ENCODE measurements at regions not wholly inside any gene's neighbourhood (a gene's known extent, or its start where the extent isn't known, plus 50 kb on each side); places are given as distances from the start of the nearest gene placed in this dataset.

GRCh38 chr3:168384990-168385389 is 289.3 kb upstream of the GOLIM4 start:
- peaks cover 7% of the 10 kb centered on the region for H3K9me3 Mint-ChIP-seq (ENCODE audit: unreplicated experiment)

GRCh38 chr3:168383573-168383972 is 287.8 kb upstream of the GOLIM4 start:
- no peak for DNase-seq (ENCODE audit: unreplicated experiment)
- no TSS peak for BruUV-seq (replicated peaks)
- Mint-ChIP-seq H3K36me3 (ENCODE audit: insufficient read depth, unreplicated experiment) (no peaks in the 10 kb centered on the region), H3K4me1 (ENCODE audit: insufficient read depth, unreplicated experiment) (no peaks in the 10 kb centered on the region), H3K9me3 (ENCODE audit: unreplicated experiment) (peaks cover 7% of the 10 kb centered on the region), H3K27ac (ENCODE audit: low read depth, unreplicated experiment) (no peak overlapping the region), H3K27me3 (ENCODE audit: insufficient read depth, unreplicated experiment) (peaks cover 55% of the 10 kb centered on the region), H3K4me3 (ENCODE audit: unreplicated experiment) (no peak overlapping the region)
- TF ChIP-seq CTCF (IDR thresholded peaks at IDR 0.05; ENCODE audit: unreplicated experiment): no peak
- ChIA-PET POLR2A (no interaction called here), CTCF (interaction anchor here (0.6 kb wide), 2 partner anchors 36 to 169 kb away, joined by 3 read pairs; no protein-coding TSS in a partner anchor)
- intact Hi-C loops (cut with micrococcal nuclease): no loop called here

More at GRCh38 chr3:168384990-168385389, 289.3 kb upstream of the GOLIM4 start:
- no peak overlapping the region for H3K4me3 Mint-ChIP-seq (ENCODE audit: unreplicated experiment)
- DNase-seq (ENCODE audit: unreplicated experiment): no peak
- ChIA-PET POLR2A (no interaction called here), CTCF (no interaction called here)
- no peaks in the 10 kb centered on the region for H3K36me3 Mint-ChIP-seq (ENCODE audit: insufficient read depth, unreplicated experiment)
- no peaks in the 10 kb centered on the region for H3K4me1 Mint-ChIP-seq (ENCODE audit: insufficient read depth, unreplicated experiment)
- BruUV-seq (replicated peaks): no TSS peak
- H3K27ac Mint-ChIP-seq (ENCODE audit: low read depth, unreplicated experiment): no peak overlapping the region
- no peak for TF ChIP-seq CTCF (IDR thresholded peaks at IDR 0.05; ENCODE audit: unreplicated experiment)
- intact Hi-C loops (cut with micrococcal nuclease): no loop called here
- H3K27me3 Mint-ChIP-seq (ENCODE audit: insufficient read depth, unreplicated experiment): peaks cover 61% of the 10 kb centered on the region

- Mint-ChIP-seq H3K4me1 (ENCODE audit: insufficient read depth, unreplicated experiment) (no peaks in the 10 kb centered on the region), H3K27me3 (ENCODE audit: insufficient read depth, unreplicated experiment) (peaks cover 23% of the 10 kb centered on the region), H3K36me3 (ENCODE audit: insufficient read depth, unreplicated experiment) (no peaks in the 10 kb centered on the region), H3K27ac (ENCODE audit: low read depth, unreplicated experiment) (no peak overlapping the region), H3K9me3 (ENCODE audit: unreplicated experiment) (no peaks in the 10 kb centered on the region), H3K4me3 (ENCODE audit: unreplicated experiment) (no peak overlapping the region)
- BruUV-seq (replicated peaks): no TSS peak
- CTCF ChIA-PET: no interaction called here
- POLR2A ChIA-PET: no interaction called here
- intact Hi-C loops (cut with micrococcal nuclease): no loop called here
- no peak for DNase-seq (ENCODE audit: unreplicated experiment)
- TF ChIP-seq CTCF (IDR thresholded peaks at IDR 0.05; ENCODE audit: unreplicated experiment): no peak
These were observed 276.1 kb upstream of the GOLIM4 start for GRCh38 chr3:168371846-168372245.

GRCh38 chr3:168364967-168365366 is 269.2 kb upstream of the GOLIM4 start:
- Mint-ChIP-seq H3K36me3 (ENCODE audit: insufficient read depth, unreplicated experiment) (no peaks in the 10 kb centered on the region), H3K9me3 (ENCODE audit: unreplicated experiment) (no peaks in the 10 kb centered on the region), H3K4me3 (ENCODE audit: unreplicated experiment) (no peak overlapping the region), H3K27me3 (ENCODE audit: insufficient read depth, unreplicated experiment) (peaks cover 37% of the 10 kb centered on the region), H3K4me1 (ENCODE audit: insufficient read depth, unreplicated experiment) (no peaks in the 10 kb centered on the region), H3K27ac (ENCODE audit: low read depth, unreplicated experiment) (no peak overlapping the region)
- intact Hi-C loops (cut with micrococcal nuclease): no loop called here
- TF ChIP-seq CTCF (IDR thresholded peaks at IDR 0.05; ENCODE audit: unreplicated experiment): no peak
- ChIA-PET POLR2A (no interaction called here), CTCF (interaction anchor here (0.6 kb wide), 1 partner anchor 59 kb away, joined by 4 read pairs; no protein-coding TSS in a partner anchor)
- BruUV-seq (replicated peaks): no TSS peak
- no peak for DNase-seq (ENCODE audit: unreplicated experiment)
